ENCODE measurements at regions not wholly inside any gene's neighbourhood (a gene's known extent, or its start where the extent isn't known, plus 50 kb on each side); places are given as distances from the start of the nearest gene placed in this dataset.
"Not testable (repeated sequence)": the region's sequence is repeated elsewhere in the genome, so short reads cannot be mapped to it uniquely, and the experiment has no call there.

- DNase-seq (ENCODE audit: low spot score): no peak
Observed at GRCh38 chr4:59698041-59698440, 1502.1 kb upstream of the ADGRL3 start.

GRCh38 chr4:59700651-59701050 lies 1499.5 kb upstream of the ADGRL3 start:
- no peak for DNase-seq (ENCODE audit: low spot score)

- DNase-seq (ENCODE audit: low spot score): no peak
Observed at GRCh38 chr4:59704616-59705015, 1495.5 kb upstream of the ADGRL3 start.

- no peak for DNase-seq (ENCODE audit: low spot score)
Observed at GRCh38 chr4:59712470-59712869, 1487.7 kb upstream of the ADGRL3 start.

GRCh38 chr4:59724286-59724685 lies 1475.8 kb upstream of the ADGRL3 start:
- DNase-seq (ENCODE audit: low spot score): not testable (repeated sequence)

- no peak for DNase-seq (ENCODE audit: low spot score)
Observed at GRCh38 chr4:59727745-59728144, 1472.4 kb upstream of the ADGRL3 start.

- DNase-seq (ENCODE audit: low spot score): peak; percentile 50
Observed at GRCh38 chr4:59728496-59728895, 1471.6 kb upstream of the ADGRL3 start.

GRCh38 chr4:59729321-59729720 lies 1470.8 kb upstream of the ADGRL3 start:
- no peak for DNase-seq (ENCODE audit: low spot score)

GRCh38 chr4:59748433-59748832 lies 1451.7 kb upstream of the ADGRL3 start:
- DNase-seq (ENCODE audit: low spot score): no peak

GRCh38 chr4:59759082-59759825 lies 1440.9 kb upstream of the ADGRL3 start:
- no peak for DNase-seq (ENCODE audit: low spot score)

- no peak for DNase-seq (ENCODE audit: low spot score)
Observed at GRCh38 chr4:59762344-59762743, 1437.8 kb upstream of the ADGRL3 start.

- DNase-seq (ENCODE audit: low spot score): no peak
Observed at GRCh38 chr4:59770601-59771264, 1429.4 kb upstream of the ADGRL3 start.

GRCh38 chr4:59772641-59773139 lies 1427.4 kb upstream of the ADGRL3 start:
- DNase-seq (ENCODE audit: low spot score): no peak

- not testable (repeated sequence) for DNase-seq (ENCODE audit: low spot score)
Observed at GRCh38 chr4:59780271-59780670, 1419.9 kb upstream of the ADGRL3 start.

GRCh38 chr4:59805176-59805575 lies 1395.0 kb upstream of the ADGRL3 start:
- no peak for DNase-seq (ENCODE audit: low spot score)

- peak; percentile 67 for DNase-seq (ENCODE audit: low spot score)
Observed at GRCh38 chr4:59814402-59815010, 1385.6 kb upstream of the ADGRL3 start.

GRCh38 chr4:59818656-59819055 lies 1381.5 kb upstream of the ADGRL3 start:
- no peak for DNase-seq (ENCODE audit: low spot score)

- DNase-seq (ENCODE audit: low spot score): no peak
Observed at GRCh38 chr4:59823311-59823710, 1376.8 kb upstream of the ADGRL3 start.

GRCh38 chr4:59825104-59825503 lies 1375.0 kb upstream of the ADGRL3 start:
- DNase-seq (ENCODE audit: low spot score): no peak

GRCh38 chr4:59831746-59832145 lies 1368.4 kb upstream of the ADGRL3 start:
- DNase-seq (ENCODE audit: low spot score): no peak

GRCh38 chr4:59834943-59835342 lies 1365.2 kb upstream of the ADGRL3 start:
- no peak for DNase-seq (ENCODE audit: low spot score)

GRCh38 chr4:59837751-59838150 lies 1362.4 kb upstream of the ADGRL3 start:
- no peak for DNase-seq (ENCODE audit: low spot score)

GRCh38 chr4:59838236-59838635 lies 1361.9 kb upstream of the ADGRL3 start:
- DNase-seq (ENCODE audit: low spot score): no peak
